K562 (cell line): ENCODE measurements at regions not wholly inside any gene's neighbourhood (a gene's known extent, or its start where the extent isn't known, plus 50 kb on each side); places are given as distances from the start of the nearest gene placed in this dataset.

Source experiments
- ATAC-seq: fragments of 200-7000 bp; cut with Tn5 transposase; 3 replicates; pipeline ENCODE4 v1.9.1; 2020; ENCODE audit warnings: moderate library complexity
- BruUV-seq: library from RNA; stranded (reverse); fragments of 400-500 nt; replicated peaks from 2 replicates; lab custom pipeline; 2021; lab: Mats Ljungman, UMichigan
- CTCF ChIA-PET: fragments of 300-600 bp; formaldehyde crosslinking; extraction: SDS; loops from one replicate; lab custom pipeline; 2021; ENCODE audit warnings: low intra/inter-chr PET ratio; lab: Yijun Ruan, JAX
- POLR2A ChIA-PET: fragments of 300-600, 350-650 bp; sonication (Branson Sonifier 250); formaldehyde crosslinking; extraction: SDS; loops from one replicate; lab custom pipeline; 2021; ENCODE audit warnings: antibody characterized with exemption, inconsistent platforms; lab: Yijun Ruan, JAX
- DNase-seq, 4 experiments: peaks; one replicate each; pipeline versions ENCODE4 v3.0.0 to v3.0.0-alpha.2; 2011 to 2018; ENCODE audit warnings: low spot score in 3 of 4, mixed read lengths in 3 of 4; ENCODE audit errors: extremely low read depth in 1 of 4
- FAIRE-seq: peaks from 2 replicates; lab custom pipeline; 2011; peaks lifted over from hg19 to GRCh38; lab: Jason Lieb, UNC
- H2AFZ ChIP-seq: 2 replicates; pipeline ENCODE4 v1.6.0; 2011; ENCODE audit warnings: low read depth, low read length, control low read depth, inconsistent platforms
- H3K27ac ChIP-seq: fragments of 200-600 bp; 3 replicates; pipeline ENCODE4 v1.8.0; 2011; ENCODE audit warnings: low read depth, mild to moderate bottlenecking, control low read depth, inconsistent platforms, low read length, moderate library complexity, mixed read lengths; ENCODE audit errors: extremely low read depth
- H3K27me3 ChIP-seq, 2 experiments: fragments of 300-600 bp in 1 of 2; 2 replicates in 1 of 2; 3 replicates in 1 of 2; pipeline versions ENCODE4 v1.6.0 to v1.8.0; 2011; ENCODE audit warnings: inconsistent platforms in 2 of 2, low read length in 2 of 2, mild to moderate bottlenecking in 1 of 2, mixed read lengths in 1 of 2, moderate library complexity in 1 of 2; ENCODE audit not compliant: control insufficient read depth in 2 of 2, insufficient read depth in 2 of 2
- H3K36me3 ChIP-seq: fragments of 300-600 bp; 3 replicates; pipeline ENCODE4 v1.8.0; 2011; ENCODE audit warnings: mild to moderate bottlenecking, low read length, inconsistent platforms; ENCODE audit not compliant: control insufficient read depth, insufficient read depth
- H3K4me1 ChIP-seq, 2 experiments: fragments of 200-600 bp in 1 of 2; replicated peaks in 1 of 2; 2 replicates in 1 of 2; 3 replicates in 1 of 2; pipeline versions ENCODE4 v1.5.1 to v1.8.0; 2011; ENCODE audit warnings: inconsistent platforms in 2 of 2, low read length in 2 of 2, mild to moderate bottlenecking in 1 of 2, mixed read lengths in 1 of 2, moderate library complexity in 1 of 2; ENCODE audit not compliant: control insufficient read depth in 2 of 2, insufficient read depth in 2 of 2
- H3K4me2 ChIP-seq: 2 replicates; pipeline ENCODE4 v1.6.1; 2011; ENCODE audit warnings: low read length, control low read depth, inconsistent platforms, mixed read lengths; ENCODE audit not compliant: insufficient read depth
- H3K4me3 ChIP-seq: fragments of 200-600 bp; sonication (generic), shearing (Covaris generic); 2 replicates; pipeline ENCODE4 v1.5.1; 2016; ENCODE audit warnings: control low read depth, inconsistent platforms
- H3K79me2 ChIP-seq: fragments of 200-600 bp; 3 replicates; pipeline ENCODE4 v1.8.0; 2011; ENCODE audit warnings: low read length, inconsistent platforms; ENCODE audit not compliant: control insufficient read depth, insufficient read depth
- H3K9ac ChIP-seq, 2 experiments: 2 replicates each; pipeline versions ENCODE4 v1.6.0 to v1.6.1; 2011; ENCODE audit warnings: low read depth in 2 of 2, low read length in 2 of 2, control low read depth in 1 of 2, inconsistent platforms in 1 of 2, mild to moderate bottlenecking in 1 of 2, mixed read lengths in 1 of 2; ENCODE audit not compliant: insufficient read depth in 1 of 2
- H3K9me1 ChIP-seq: one replicate; pipeline ENCODE4 v1.6.0; 2011; ENCODE audit warnings: inconsistent platforms, mild to moderate bottlenecking, low read length, moderate library complexity; ENCODE audit not compliant: control insufficient read depth, insufficient read depth
- H3K9me3 ChIP-seq: replicated peaks from 2 replicates; pipeline ENCODE4 v1.5.1; 2011; ENCODE audit warnings: low read depth, low read length, inconsistent platforms; ENCODE audit not compliant: control insufficient read depth, insufficient read depth
- H4K20me1 ChIP-seq: replicated peaks from 2 replicates; pipeline ENCODE4 v1.6.1; 2011; ENCODE audit warnings: low read length, inconsistent platforms, mixed read lengths; ENCODE audit not compliant: control insufficient read depth, insufficient read depth
- E2F5 ChIP-seq: sonication (generic); formaldehyde crosslinking; IDR thresholded peaks from 2 replicates; pipeline ENCODE4 v1.8.0; 2022; ENCODE audit warnings: mild to moderate bottlenecking, missing genetic modification reagents
- ZNF23 ChIP-seq: fragments of 250-450 bp; sonication (Bioruptor Pico); IDR thresholded peaks from 2 replicates; pipeline ENCODE4 v1.4.0; 2020; ENCODE audit warnings: mild to moderate bottlenecking
- ZZZ3 ChIP-seq: fragments of 450-650 bp; IDR thresholded peaks from 2 replicates; pipeline ENCODE4 v1.6.1; 2016; ENCODE audit warnings: antibody characterized with exemption, mild to moderate bottlenecking, moderate library complexity
- WGBS: fragments of 100-300 bp; shearing (Covaris generic); methylation state at CpG from one replicate; pipeline ENCODE4 v1.1.6; 2016; ENCODE audit warnings: low coverage, mixed read lengths; ENCODE audit not compliant: insufficient coverage; ENCODE audit errors: missing lambda C conversion rate; 5-methylcytosine and 5-hydroxymethylcytosine counted together
- in situ Hi-C: fragments of 300-500 bp; cut with MboI; formaldehyde crosslinking; loops from 4 replicates; pipeline ENCODE4 v1.15.0; 2018; ENCODE audit warnings: inconsistent platforms, mixed read lengths
- intact Hi-C: fragments of 100-400 bp; cut with micrococcal nuclease; formaldehyde crosslinking; loops from 2 replicates; pipeline ENCODE4 v1.14.2; 2022
- TF ChIP-seq, protein P1 (sequence below): fragments of 450-650 bp; IDR thresholded peaks from 2 replicates; pipeline ENCODE4 v1.6.1; 2016; ENCODE audit warnings: missing biosample characterization, missing genetic modification characterization

DNA sequence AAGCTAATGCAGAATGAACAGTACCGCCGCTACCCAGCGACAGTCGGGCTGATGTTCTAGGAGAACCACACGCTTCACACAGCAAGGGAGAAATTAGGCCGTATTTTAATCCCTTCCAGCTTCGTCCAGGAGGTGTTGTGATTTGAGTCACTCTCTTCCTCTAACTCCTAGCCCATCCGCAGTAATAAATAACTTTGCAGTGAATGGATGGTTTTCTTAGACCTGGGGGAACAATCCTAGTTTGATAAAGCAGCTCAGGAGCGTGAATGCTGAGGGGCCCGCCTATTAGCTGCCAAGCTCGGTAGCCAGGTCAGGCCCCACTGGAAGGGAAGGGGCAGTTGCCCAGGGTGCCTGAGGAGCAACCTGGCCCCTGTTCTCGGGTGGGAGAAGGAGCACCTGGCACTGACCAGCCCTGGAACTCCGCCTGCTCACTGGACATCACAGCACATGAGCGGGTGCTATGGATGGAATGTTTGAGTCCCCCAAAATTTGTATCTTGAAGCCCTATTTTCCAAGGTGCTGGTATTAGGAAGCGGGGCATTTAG lies 146.0 kb upstream of the AFDN start:
- in situ Hi-C loops, result no loop called here
- 2% methylated on average over 15 of the region's 15 CpGs for WGBS
- CTCF ChIA-PET, result no interaction called here

More for the DNA sequence above, 146.0 kb upstream of the AFDN start:
- intact Hi-C loops, result no loop called here
- H3K27me3 ChIP-seq, result peaks cover 78 to 95% of the 10 kb centered on the region in 2 experiments
- 0 out of 2 replicates have a peak, but pooled peaks cover 2% of the 10 kb centered on the region for H4K20me1 ChIP-seq
- H3K36me3 ChIP-seq, result no peaks in the 10 kb centered on the region
- H3K9me3 ChIP-seq, result no peaks in the 10 kb centered on the region
- BruUV-seq, result no TSS peak
- H3K4me1 ChIP-seq, result peaks cover 0 to 5% of the 10 kb centered on the region in 2 experiments; a peak in 1 of 5 replicates
- POLR2A ChIA-PET, result interaction anchor here (0.9 kb wide), 1 partner anchor 163 kb away, joined by 3 read pairs; no protein-coding TSS in a partner anchor
- FAIRE-seq (no peak), DNase-seq (no peak), ATAC-seq (no peak)
- H3K9me1 ChIP-seq, result no peaks in the 10 kb centered on the region
- H3K9ac ChIP-seq, result no peak overlapping the region
- H3K27ac ChIP-seq, result no peak overlapping the region
- TF ChIP-seq ZNF23 (CRISPR knock-in tag), result no peak
- no peak for TF ChIP-seq ZZZ3
- no peak for TF ChIP-seq E2F5 (CRISPR knock-in tag)
- TF ChIP-seq, protein P1, sequence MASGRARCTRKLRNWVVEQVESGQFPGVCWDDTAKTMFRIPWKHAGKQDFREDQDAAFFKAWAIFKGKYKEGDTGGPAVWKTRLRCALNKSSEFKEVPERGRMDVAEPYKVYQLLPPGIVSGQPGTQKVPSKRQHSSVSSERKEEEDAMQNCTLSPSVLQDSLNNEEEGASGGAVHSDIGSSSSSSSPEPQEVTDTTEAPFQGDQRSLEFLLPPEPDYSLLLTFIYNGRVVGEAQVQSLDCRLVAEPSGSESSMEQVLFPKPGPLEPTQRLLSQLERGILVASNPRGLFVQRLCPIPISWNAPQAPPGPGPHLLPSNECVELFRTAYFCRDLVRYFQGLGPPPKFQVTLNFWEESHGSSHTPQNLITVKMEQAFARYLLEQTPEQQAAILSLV (tag), result no peak
- TF ChIP-seq, all 486 proteins: peak for 0
- H3K4me3 ChIP-seq, result no peak overlapping the region
- no peaks in the 10 kb centered on the region for H3K79me2 ChIP-seq
- no peak overlapping the region for H3K4me2 ChIP-seq
- H2AFZ ChIP-seq, result no peak overlapping the region
